Kidney glomerular epithelial cell (primary cell): ENCODE measurements at regions not wholly inside any gene's neighbourhood (a gene's known extent, or its start where the extent isn't known, plus 50 kb on each side); places are given as distances from the start of the nearest gene placed in this dataset.

Source experiments
- DNase-seq: peaks from one replicate; lab custom pipeline; 2025; lab: John Stamatoyannopoulos, UW

DNA sequence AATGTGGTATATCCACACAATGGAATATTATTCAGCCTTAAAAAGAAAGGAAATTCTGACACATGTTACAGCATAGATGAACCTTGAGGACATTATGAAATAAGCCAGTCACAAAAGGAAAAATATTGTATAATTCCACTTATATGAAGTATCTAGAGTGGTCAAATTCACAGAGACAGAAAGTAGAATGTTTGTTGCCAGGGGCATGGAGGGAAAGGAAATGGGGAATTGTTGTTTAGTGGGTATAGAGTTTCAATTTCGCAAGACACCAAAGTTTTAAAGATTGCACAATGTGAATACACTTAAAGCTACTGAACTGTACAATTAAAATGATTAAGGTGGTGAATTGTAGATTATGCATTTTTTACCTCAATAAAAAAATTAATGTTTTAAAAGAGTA lies 92.9 kb downstream of the TXNL1 start:
- no peak for DNase-seq

DNA sequence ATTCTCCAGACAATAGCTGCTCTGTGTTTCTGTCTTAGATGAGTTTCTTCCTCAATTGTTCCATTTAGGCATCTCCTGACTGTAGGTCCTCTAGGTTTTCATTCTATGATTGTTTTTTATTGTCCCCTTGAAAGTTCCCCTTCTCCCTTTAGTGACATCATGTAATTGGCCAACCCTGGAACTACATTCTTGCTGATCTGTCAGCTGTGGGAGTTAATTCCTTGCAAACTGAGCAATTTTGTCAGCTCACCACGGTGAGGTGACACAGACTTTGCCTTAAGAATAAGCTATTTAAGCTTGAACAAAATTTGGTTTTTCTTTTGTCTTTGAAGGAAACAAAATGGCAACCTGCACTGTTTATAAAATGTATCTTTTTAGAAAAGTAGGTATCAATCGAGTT lies 95.9 kb downstream of the TXNL1 start:
- DNase-seq: no peak

DNA sequence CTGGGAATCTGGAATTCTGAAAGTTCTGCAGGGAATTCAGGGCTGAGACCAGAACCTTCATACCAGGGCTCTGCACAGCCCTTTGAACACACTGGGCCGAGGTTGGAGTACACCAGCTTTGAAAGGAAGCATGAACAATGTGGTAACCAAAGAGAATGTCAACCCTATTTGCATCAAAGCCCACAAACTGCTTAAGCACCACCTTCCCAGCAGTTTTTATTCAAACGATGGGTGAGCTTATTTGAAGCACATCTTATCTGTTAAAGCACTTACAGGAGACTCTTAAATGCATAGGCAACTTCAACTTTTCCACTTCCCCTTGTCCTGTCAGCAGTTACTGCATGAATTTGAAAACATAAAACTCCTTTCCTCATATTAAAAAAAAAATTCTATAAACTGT lies 96.6 kb downstream of the TXNL1 start:
- DNase-seq: no peak

DNA sequence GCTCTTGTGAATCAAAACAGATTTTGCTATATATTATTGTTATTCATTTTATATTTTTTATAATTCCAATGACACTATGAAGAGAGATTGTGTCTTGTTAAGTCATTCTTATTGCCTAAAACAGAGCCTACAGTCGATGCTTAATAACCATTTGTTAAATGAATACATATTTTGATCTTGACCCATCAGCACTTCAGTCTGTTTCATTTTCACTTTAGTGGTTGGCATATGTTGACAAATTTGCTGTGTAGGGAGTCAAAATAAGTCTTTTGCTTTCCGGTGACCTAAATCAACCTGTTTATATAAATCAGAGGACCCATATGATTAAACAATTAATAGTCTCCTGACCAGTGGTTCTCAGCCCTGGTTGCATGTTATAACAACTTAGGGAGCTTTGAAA lies 97.1 kb downstream of the TXNL1 start:
- no peak for DNase-seq

DNA sequence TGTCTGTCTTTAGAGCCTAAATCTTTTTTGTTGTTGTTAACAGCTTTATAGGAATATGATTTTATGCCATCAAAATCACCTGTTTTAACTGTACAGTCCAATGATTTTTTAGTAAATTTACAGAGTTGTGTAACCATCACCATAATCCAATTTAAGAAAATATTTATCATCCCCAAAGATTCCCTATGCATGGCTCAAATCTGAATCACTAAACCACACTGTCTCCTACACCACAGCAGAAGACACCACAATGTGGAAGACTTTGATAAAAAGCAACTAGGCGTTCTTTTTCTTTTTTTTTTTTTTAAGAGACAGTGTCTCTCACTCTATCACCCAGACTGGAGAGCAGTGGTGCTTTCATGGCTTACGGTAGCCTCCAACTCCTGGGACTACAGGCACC lies 99.6 kb downstream of the TXNL1 start:
- no peak for DNase-seq

DNA sequence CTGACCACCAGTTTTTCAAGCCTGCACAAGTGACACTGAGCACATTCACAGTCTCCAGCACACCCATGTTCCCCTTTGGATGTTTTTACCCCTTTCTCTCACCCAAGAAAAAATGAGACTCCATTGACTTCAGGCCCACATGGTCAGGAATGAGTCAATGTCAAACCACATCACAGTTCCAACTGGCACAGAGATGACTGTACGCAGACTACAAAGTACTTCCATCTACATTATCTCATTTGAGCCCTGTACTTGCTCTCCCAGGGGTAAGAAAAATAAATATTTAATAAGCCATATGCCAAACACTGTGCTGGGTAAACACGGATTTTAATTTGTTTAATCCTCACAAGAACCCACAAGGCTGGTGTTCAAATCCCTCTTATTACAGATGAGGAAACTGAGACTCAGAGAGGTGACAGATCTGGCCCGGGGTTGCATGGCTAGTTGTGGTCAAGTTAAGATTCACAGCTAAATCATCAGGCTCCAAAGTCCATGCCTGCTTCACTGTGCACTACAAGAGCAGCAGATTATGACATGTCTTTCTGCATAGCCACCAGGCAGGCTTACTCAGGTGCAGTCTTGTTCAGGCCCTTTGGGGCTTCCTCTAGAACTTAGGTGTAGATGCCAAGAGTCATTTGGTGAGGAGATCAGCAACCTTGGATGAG lies 106.1 kb downstream of the TXNL1 start:
- no peak for DNase-seq

DNA sequence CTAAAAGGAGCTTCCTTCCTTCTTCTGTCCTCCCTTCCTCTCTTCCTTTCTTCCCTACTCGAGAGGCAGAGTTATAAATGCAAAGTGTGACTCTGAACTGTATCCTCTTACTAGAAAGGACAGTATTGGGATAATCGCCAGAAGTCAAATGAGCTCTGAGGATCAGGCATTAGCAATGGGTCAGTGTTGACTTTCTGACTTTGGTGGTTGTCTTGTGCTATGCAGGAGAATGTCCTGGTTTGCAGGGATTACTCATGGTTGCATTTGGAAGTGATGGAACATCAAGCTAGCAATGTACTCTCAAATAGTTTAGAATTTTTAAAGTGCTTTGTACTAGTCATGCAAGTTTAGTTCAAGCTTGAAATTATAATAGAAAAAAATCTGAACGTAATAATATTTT lies 115.6 kb downstream of the TXNL1 start:
- no peak for DNase-seq

DNA sequence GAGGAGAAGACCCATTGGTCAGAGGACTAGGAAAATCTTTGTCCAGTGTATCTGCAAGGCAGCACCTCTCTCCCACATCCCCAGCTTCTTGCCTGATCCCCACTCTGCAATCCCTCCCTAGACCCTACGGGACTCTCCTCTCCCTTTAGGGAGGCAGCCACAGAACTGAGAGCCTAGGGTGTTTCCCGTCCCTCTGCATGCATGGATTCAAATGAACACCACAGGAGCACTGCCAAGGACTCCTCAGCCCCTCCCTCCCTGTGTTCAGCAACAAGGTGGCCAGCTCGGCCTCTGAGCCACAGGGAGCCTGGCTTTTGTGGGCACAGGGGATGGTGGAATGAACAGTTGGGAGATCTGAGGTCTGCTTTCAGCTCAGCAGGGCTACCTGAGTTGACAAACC lies 117.1 kb downstream of the TXNL1 start:
- DNase-seq: no peak

DNA sequence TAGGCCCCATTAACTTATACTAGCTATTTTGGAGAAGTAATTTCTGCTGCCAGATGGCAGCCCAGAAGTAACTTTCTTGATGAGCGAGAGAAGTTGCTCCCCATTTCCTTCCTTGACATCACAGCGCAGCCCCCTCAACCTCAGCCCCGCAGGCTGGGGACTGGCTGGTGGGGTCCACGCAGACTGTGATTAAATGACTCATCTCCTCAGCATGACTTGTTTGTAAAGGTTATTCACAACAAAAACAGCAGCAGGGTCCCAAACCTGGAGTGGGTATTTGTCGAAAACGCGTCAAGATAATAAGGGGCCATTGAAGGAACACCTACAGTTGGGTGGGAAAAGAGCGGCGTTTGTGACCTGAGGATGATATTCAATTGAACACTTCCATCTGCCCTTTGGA lies 120.6 kb downstream of the TXNL1 start:
- no peak for DNase-seq

DNA sequence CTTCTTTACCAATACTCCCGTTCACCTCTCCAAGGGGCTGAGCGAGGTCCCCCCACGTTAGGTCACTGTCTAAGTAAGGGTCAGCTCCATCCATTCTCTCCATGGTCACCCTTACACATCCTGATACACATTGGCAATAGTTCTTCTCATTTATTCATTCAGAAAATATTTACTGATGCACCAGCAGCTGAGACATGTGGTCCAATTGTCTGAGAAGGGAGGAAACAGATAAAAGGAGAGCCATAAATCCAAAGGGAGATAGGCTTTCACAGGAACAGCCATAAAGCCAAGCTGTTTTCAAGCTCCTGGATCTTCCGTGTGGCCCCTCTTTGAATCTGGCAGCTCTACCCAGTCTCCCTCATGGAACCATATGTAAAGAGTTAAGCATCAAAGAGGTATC lies 121.2 kb downstream of the TXNL1 start:
- DNase-seq: no peak

DNA sequence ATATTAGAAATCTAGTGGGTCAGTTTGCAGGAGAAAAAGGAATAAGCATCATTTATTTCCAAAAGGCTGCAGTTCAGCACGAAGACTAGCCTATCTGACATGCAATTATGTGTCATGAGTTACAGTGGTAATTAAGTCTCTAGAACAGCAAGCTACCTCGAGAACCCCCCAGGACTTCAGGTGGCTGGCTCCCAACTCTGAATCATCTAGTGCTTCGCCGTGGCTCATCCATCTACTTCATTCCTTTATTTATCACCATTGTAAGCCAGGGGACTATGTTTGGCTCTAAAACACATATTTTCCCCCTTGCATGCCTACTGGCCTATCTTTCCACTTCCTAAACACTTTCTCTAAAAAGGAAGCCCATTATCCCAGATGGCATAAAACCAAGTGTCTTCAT lies 121.6 kb downstream of the TXNL1 start:
- no peak for DNase-seq

DNA sequence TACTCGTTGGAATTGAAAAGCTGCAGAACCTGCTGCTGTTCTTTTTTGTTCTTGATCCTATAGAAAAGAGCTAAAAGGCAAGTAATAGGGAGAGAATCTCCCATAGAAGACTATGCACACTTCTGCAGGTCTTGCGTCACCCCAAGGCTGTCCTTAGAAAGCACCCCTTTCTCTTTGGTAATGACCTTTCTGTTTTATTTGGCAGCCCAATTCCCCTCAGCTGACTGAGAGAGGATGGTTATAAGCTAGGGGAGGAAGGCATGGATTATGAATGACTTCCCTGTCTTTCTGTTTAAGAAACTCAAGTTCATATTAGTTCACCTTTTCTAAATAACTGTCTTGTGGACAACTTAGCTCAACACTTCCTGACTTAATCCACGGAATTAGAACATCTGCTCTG lies 122.9 kb downstream of the TXNL1 start:
- no peak for DNase-seq

DNA sequence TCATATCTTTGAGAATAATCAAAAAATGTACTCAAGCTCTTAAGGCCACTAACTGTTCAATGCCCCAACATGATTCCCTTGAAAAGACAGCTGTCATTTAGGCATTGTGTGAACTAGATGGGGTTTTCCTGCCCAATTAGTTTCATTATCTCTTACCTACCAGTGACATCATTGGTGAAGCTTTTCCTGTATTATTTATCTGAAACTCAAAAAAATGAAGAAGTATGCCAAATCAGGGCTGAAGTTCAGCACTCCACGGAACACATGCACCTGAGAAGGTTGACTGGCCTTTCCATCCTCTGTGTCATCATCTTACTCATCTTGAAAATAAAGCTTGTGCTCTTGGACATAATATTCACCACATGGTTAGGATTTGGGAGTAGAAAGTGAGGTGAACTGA lies 126.4 kb downstream of the TXNL1 start:
- no peak for DNase-seq

DNA sequence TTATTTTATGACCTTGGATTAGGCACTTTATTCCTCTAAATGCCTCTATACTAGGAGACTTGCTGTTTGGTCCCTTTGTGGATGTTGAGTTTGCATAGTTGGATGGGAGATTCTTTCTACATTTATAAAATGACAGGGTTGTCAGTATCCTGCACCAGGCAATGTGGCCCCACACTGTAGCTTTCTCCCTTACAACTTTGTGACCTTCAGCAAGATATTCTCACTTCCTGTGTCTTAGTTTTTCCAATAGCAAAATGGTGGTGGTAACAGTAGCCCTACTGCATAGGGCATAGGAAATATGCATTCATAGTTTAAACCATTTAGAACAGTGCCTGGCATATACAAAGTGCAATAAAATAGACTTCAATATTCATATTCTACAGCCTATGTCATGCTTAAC lies 128.3 kb downstream of the TXNL1 start:
- DNase-seq: no peak

DNA sequence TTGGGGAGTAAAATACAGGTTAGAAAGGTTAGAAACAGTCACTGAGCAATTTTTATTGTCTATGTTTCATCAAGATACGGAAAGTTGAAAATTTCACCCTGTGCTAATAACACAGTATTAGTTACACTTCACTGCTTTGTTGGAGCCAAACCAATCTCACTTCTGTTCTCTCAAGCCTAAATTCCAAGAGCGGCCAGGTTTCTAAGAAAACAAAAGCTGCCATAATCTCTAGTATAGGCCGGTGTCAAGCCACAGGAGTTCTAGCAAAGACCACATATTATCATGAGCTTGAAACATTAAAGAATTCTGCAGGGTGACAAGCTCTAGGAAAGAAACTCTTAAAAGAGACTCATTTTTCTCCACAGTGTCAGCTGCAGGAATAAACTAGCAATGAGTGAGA lies 128.7 kb downstream of the TXNL1 start:
- no peak for DNase-seq

DNA sequence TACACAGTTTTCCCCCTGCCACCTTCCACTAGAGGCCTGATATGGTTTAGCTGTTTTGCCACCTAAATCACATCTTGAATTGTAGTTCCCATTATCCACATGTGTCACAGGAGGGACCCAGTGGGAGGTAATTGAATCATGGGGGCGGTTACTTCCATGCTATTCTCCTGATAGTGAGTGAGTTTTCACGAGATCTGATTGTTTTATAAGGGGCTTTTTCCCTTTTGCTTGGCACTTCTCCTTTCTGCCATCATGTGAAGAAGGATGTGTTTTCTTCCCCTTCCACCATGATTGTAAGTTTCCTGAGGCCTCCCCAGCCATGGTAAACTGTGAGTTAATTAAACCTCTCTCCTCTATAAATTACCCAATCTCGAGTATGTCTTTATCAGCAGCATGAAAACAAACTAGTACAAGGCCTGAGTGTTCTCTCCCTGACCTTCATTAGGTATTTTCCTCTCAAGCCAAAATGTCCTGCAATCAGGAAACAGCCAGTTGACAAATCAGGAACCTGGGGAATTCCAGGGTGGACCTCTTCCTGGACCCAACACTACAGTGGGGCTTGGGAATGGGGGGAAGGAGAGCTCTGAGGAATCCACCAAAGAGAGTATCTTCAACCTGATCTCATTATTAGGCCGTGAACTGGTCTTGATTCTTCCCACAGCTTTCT lies 129.9 kb downstream of the TXNL1 start:
- DNase-seq: no peak

DNA sequence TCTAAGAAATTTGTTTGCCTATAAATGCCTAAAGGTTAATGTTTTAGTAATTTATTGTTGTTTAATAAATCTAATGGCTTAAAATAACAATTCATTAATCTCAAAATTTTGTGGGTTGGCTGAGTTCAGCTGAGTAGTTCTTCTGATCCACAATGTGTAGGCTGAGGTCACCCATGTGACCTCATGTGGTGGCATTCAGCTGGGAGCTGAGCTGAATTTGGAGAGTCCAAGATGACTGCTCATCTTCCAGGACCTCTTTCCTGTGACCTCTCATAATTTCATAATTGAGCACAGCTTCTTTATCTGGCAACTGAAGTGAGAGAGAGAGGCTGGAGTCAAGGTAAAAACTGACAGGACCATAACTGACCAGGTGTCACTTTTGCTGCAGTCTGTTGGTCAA lies 132.4 kb downstream of the TXNL1 start:
- DNase-seq: no peak

DNA sequence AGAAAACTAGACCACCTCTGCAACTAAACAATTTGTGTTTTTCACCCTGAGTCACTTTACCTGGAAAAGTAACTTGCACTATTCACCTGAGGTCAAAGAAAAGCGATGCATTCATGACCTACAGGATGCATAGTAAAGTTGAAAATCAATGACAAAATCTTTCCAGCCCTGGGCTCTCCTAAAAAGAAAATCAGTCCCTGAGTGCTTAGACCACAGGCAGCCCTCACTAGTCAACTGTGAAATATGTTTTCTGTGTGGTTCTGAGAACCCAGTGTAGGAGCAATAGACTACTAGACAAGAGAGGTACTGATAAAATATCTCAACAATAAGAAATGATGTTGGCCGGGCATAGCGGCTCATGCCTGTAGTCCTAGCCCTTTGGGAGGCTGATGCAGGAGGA lies 133.1 kb downstream of the TXNL1 start:
- no peak for DNase-seq

DNA sequence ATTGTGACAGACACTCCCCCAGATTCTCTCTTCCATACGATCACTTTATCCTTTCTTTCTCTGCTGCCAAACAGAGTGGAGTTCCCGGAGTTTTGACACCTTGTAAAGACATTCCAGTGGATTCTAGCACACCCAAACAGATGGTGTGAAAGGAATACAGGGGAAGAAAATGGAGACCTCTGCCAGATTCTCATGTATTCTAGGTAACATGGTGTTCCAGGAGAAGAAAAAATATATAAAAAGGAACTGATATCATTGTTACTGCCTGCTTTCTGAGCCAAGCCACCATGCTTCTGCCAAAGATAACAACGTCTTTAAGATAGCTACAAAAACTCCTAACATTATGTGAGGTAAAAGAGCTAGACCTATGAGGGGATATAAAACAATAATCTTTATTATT lies 136.5 kb downstream of the TXNL1 start:
- no peak for DNase-seq

DNA sequence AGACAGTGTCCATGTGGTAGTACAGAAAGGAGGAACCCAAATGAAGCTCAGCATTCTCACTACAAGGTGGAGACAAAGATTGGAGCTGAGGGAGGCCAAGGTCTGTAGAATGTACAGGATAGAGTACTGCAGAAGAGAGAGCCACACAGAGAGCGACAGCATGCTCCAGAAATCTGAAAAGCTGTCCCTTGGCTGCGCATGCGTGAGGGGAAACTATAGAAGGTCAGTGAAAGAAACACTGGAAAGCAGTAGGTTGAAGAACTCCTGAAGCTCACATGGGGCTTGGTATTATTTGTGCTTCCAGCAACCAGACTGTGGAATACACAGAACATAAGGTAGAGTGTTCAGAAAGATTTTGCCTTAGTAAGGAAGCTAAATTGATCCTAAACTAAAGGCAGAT lies 142.5 kb downstream of the TXNL1 start:
- no peak for DNase-seq

DNA sequence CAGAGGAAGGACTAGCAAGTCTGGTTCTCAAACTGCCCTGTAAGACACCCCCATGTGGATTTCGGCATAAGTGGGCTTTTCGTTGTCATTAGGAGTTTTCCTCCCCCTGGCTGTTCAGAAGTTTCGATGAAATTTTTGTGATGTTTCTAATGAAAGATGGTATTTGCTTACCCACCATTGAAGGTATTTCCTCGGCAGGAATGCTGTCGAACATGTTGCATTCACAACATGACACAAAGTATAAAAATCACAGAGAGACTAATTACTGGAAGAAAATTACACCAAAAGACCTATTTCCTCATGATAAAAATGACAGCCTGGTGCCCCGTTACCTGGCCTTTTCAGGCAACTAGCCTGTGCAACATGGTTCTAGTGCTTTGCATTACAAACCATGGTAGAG lies 144.9 kb downstream of the TXNL1 start:
- no peak for DNase-seq

DNA sequence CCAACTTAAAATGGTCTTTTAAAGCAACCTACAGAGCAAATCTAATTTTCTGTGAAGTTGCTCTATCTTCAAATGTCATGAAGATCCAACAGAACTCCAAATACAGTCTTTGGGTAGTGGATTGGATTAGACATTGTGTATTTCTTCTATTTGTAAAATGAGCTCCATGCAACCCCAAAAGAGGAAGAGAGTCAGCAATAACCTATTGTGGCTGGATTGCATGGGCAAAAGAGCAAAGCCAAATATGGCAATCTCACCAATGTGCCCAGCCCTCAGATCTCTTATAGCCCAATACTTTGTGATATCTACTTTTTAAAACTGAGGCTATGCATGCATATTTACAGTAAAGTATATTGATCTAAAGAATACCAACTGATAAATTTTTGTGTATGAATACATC lies 146.3 kb downstream of the TXNL1 start:
- DNase-seq: no peak

DNA sequence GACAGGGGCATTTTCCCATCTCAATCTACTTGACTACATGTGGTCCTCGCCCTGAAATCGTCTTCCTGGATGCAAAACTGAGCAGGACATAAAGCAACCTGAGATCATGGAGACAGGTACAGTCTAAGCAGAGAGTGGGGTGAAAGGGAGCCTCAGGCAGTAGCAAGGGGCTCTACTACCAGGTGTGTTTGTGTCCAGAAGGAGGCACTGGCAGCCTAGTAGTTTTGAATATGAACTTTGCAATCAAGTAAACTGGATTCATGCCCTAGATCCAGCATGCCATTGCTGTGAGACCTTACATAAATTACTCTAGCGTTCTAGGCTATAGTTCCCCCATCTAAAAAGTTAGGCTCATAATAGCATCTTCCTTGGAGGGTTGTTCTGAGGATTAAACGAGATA lies 147.4 kb downstream of the TXNL1 start:
- DNase-seq: no peak

DNA sequence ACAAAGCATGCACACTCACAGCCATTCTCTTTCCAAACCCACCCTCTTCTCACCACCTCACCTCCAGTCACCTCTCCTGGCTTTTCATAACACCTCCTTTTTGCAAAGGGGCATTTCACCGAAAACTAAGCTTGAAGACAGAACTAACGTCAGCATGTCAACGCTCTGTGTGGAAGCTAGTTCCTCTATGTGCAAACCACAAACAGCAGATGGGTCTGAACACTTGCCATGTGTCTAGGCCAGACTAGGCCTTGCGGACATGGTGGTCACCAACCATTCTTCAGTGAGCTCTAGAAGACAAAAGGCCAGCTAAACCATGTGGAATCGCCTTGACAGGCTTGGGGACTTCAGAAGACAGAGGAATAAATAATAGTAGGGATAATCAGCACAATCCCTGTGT lies 148.5 kb downstream of the TXNL1 start:
- no peak for DNase-seq
